ENCODE measurements at regions not wholly inside any gene's neighbourhood (a gene's known extent, or its start where the extent isn't known, plus 50 kb on each side); places are given as distances from the start of the nearest gene placed in this dataset.

DNA sequence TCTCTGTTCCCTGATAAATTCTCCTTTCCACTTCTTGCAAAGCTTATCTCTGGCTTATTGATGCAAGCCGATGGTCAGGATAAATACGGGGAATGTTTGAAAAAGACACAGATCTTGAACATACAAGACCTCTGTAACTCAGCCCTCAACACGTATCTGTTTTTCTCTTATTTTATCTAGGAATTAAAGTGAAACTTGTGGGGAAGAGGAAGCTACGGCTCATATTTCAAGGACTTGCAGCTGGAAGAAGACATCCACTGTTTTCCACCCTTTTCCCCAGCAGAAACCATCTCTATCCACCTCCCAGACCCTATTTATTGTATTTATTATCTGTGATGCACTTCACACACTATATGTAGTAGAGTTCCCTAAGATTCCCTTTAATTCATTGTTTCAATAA, 98.4 kb upstream of the TANK start:
- H3K27me3 ChIP-seq, result no peaks in the 10 kb centered on the region
- no peaks in the 10 kb centered on the region for H3K36me3 ChIP-seq
- H3K4me3 ChIP-seq, result no peak overlapping the region
- WGBS, 2 donors, result 90 to 95% methylated on average over 4 of the region's 4 CpGs
- DNase-seq, result no peak
- intact Hi-C loops (cut with DNase I), result no loop called here
- H3K4me1 ChIP-seq, result peaks cover 5 to 25% (median 8%) of the 10 kb centered on the region in 3 donors
- no peaks in the 10 kb centered on the region for H3K9me3 ChIP-seq
- TF ChIP-seq POLR2A (IDR thresholded peaks at IDR 0.05) (no peak), CTCF (IDR thresholded peaks at IDR 0.05) (no peak)
- H3K27ac ChIP-seq, result no peak overlapping the region

- TF ChIP-seq CTCF (IDR thresholded peaks at IDR 0.05) (peak; percentile 84 to 96 (median 94)), POLR2A (IDR thresholded peaks at IDR 0.05) (no peak)
- Histone ChIP-seq H3K9me3 (no peaks in the 10 kb centered on the region), H3K27ac (peak overlapping the region in 2 of 4 donors; percentile 53 to 67), H3K36me3 (no peaks in the 10 kb centered on the region), H3K27me3 (no peaks in the 10 kb centered on the region), H3K4me1 (peaks cover 5 to 23% (median 8%) of the 10 kb centered on the region in 3 donors), H3K4me3 (peak overlapping the region in 1 of 4 donors; percentile 41)
- 16 to 18% methylated on average over 8 of the region's 8 CpGs for WGBS, 2 donors
- intact Hi-C loops (cut with DNase I), result no loop called here
- peak; percentile 16 for DNase-seq
Measured at GRCh38 chr2:161063157-161063945, 96.9 kb upstream of the TANK start.

- no peak for TF ChIP-seq POLR2A (IDR thresholded peaks at IDR 0.05)
- no peak for TF ChIP-seq CTCF (IDR thresholded peaks at IDR 0.05)
- WGBS, 2 donors, result 6 to 13% methylated on average over 2 of the region's 2 CpGs
- Histone ChIP-seq H3K4me3 (peak overlapping the region in 1 of 4 donors; percentile 41), H3K27ac (peak overlapping the region in 3 of 4 donors; percentile 25 to 67 (median 53)), H3K9me3 (no peaks in the 10 kb centered on the region), H3K27me3 (no peaks in the 10 kb centered on the region), H3K4me1 (peaks cover 5 to 20% (median 8%) of the 10 kb centered on the region in 3 donors), H3K36me3 (no peaks in the 10 kb centered on the region)
- no peak for DNase-seq
- intact Hi-C loops (cut with DNase I), result no loop called here
Measured at GRCh38 chr2:161063946-161064306, 96.3 kb upstream of the TANK start.

GRCh38 chr2:161067846-161068350, 92.3 kb upstream of the TANK start:
- 47 to 53% methylated on average over 3 of the region's 3 CpGs for WGBS, 2 donors
- no peaks in the 10 kb centered on the region for H3K36me3 ChIP-seq
- no peak for DNase-seq
- intact Hi-C loops (cut with DNase I), result no loop called here
- H3K27me3 ChIP-seq, result no peaks in the 10 kb centered on the region
- TF ChIP-seq CTCF (IDR thresholded peaks at IDR 0.05), result no peak
- no peak for TF ChIP-seq POLR2A (IDR thresholded peaks at IDR 0.05)
- H3K4me1 ChIP-seq, result peaks cover 4 to 14% (median 7%) of the 10 kb centered on the region in 3 donors
- H3K4me3 ChIP-seq, result no peak overlapping the region
- H3K27ac ChIP-seq, result no peak overlapping the region
- H3K9me3 ChIP-seq, result no peaks in the 10 kb centered on the region

DNA sequence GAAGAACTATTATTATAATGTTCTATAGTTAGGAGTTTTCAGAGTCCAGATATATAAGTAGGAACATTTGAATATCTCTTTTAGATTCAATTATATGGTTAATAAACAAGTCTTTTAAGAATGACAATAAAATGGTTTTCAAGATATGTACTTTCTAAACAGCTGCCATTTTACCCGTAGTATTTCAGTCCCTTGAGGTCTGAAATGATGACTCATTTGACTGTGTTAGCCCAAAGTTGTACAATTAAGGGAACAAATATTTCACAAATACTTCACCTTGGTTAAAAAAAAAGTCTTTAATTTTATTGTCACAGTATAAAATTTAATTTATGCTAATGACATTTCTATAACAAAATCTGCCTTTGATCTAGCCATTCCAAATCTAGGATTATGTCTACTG, 91.6 kb upstream of the TANK start:
- no peak overlapping the region for H3K4me3 ChIP-seq
- H3K9me3 ChIP-seq, result no peaks in the 10 kb centered on the region
- H3K27ac ChIP-seq, result no peak overlapping the region
- 6 to 11% methylated on average over 1 of the region's 1 CpG for WGBS, 2 donors
- TF ChIP-seq POLR2A (IDR thresholded peaks at IDR 0.05) (no peak), CTCF (IDR thresholded peaks at IDR 0.05) (no peak)
- no peaks in the 10 kb centered on the region for H3K36me3 ChIP-seq
- peaks cover 0 to 6% (median 0%) of the 10 kb centered on the region in 3 donors for H3K4me1 ChIP-seq
- intact Hi-C loops (cut with DNase I), result no loop called here
- H3K27me3 ChIP-seq, result no peaks in the 10 kb centered on the region
- DNase-seq, result no peak

Measured in esophagus squamous epithelium (tissue), 5 donors.